ENCODE measurements at regions not wholly inside any gene's neighbourhood (a gene's known extent, or its start where the extent isn't known, plus 50 kb on each side); places are given as distances from the start of the nearest gene placed in this dataset.

DNA sequence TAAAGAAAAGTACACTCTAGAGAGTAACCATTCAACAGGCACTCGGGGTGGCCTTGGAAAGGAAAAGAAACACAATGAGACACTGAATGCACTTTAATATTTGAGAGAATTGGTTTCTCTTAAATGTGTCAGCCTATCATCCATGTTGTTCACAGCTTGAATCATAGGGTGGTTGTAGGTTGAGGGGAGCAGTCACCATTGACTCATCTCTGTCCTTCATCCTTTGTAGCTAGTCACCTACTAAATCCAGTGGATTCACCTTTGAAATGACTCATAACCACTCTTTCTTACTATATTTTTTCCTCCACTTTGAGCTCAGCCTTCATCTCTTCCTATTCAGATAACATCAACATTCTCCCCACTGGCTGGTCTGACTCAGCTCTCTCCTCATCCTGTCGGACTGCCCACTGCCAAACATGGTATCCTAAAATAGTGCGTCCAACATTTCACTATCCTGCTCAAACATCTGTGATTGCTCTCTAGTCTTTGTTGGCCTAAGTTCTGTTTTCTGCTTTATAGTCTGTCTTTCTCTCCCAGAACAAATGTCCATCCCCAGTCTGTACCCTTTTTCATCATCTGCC lies 182.7 kb upstream of the GADL1 start:
- no peaks in the 10 kb centered on the region for H3K79me1 ChIP-seq (ENCODE audit: insufficient read depth, low read depth, low read length, poor library complexity, severe bottlenecking)
- Mint-ChIP-seq H3K27ac (no peak overlapping the region), H3K4me1 (peaks cover 7 to 13% of the 10 kb centered on the region in 2 experiments; a peak in 3 of 4 replicates), H3K9me3 (peaks cover 0 to 2% of the 10 kb centered on the region in 2 experiments; a peak in 3 of 5 replicates), H3K36me3 (ENCODE audit: insufficient read depth in 1 of 3, low read depth in 3 of 3) (0 out of 7 replicates have a peak, but pooled peaks cover 0 to 4% (median 0%) of the 10 kb centered on the region in 3 experiments), H3K27me3 (ENCODE audit: low read depth) (no peaks in the 10 kb centered on the region; the same call in 1 of the 2 replicates), H3K4me3 (no peak overlapping the region)
- H3K4me1 ChIP-seq (ENCODE audit: insufficient read depth, low read length) = peaks cover 2% of the 10 kb centered on the region; the same call in 1 of the 2 replicates
- TF ChIP-seq, protein P1, sequence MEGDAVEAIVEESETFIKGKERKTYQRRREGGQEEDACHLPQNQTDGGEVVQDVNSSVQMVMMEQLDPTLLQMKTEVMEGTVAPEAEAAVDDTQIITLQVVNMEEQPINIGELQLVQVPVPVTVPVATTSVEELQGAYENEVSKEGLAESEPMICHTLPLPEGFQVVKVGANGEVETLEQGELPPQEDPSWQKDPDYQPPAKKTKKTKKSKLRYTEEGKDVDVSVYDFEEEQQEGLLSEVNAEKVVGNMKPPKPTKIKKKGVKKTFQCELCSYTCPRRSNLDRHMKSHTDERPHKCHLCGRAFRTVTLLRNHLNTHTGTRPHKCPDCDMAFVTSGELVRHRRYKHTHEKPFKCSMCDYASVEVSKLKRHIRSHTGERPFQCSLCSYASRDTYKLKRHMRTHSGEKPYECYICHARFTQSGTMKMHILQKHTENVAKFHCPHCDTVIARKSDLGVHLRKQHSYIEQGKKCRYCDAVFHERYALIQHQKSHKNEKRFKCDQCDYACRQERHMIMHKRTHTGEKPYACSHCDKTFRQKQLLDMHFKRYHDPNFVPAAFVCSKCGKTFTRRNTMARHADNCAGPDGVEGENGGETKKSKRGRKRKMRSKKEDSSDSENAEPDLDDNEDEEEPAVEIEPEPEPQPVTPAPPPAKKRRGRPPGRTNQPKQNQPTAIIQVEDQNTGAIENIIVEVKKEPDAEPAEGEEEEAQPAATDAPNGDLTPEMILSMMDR (conservative IDR thresholded peaks at IDR 0.05) = no peak
- no peak overlapping the region for H3K27ac ChIP-seq (ENCODE audit: insufficient read length, low read depth, low read length)
- no peak overlapping the region for H2BK120ac ChIP-seq (ENCODE audit: low read depth, low read length, poor library complexity, severe bottlenecking)
- H2BK20ac ChIP-seq (ENCODE audit: low read depth, low read length, poor library complexity, severe bottlenecking) = no peak overlapping the region
- no peaks in the 10 kb centered on the region for H4K20me1 ChIP-seq (ENCODE audit: control insufficient read depth, insufficient read depth, insufficient read length)
- H2BK5ac ChIP-seq (ENCODE audit: insufficient read length, low read length) = no peak overlapping the region
- WGBS (ENCODE audit: extremely low coverage, insufficient read length, low lambda C conversion rate) = no CpG with 5 or more reads among the region's 3 CpGs
- H3K56ac ChIP-seq (ENCODE audit: insufficient read length, low read depth, low read length) = no peak overlapping the region
- H3T11ph ChIP-seq (ENCODE audit: low read length) = no peak overlapping the region
- no peak overlapping the region for H2BK15ac ChIP-seq (ENCODE audit: low read depth, low read length)
- no peak overlapping the region for H3K14ac ChIP-seq (ENCODE audit: insufficient read depth, low read length)
- H3K79me2 ChIP-seq (ENCODE audit: insufficient read depth, low read length) = no peaks in the 10 kb centered on the region
- no peaks in the 10 kb centered on the region for H3K23me2 ChIP-seq (ENCODE audit: insufficient read length, low read depth, low read length, poor library complexity, severe bottlenecking)
- no peak overlapping the region for H2BK12ac ChIP-seq (ENCODE audit: insufficient read length, low read depth, low read length)
- H3K27me3 ChIP-seq (ENCODE audit: insufficient read depth, low read length) = no peaks in the 10 kb centered on the region
- H4K91ac ChIP-seq (ENCODE audit: insufficient read length, low read depth, low read length) = no peak overlapping the region
- no peak overlapping the region for H3K23ac ChIP-seq (ENCODE audit: insufficient read length, low read depth, low read length)
- H2AK5ac ChIP-seq (ENCODE audit: insufficient read length, low read length) = no peak overlapping the region
- no peak overlapping the region for H3K4me2 ChIP-seq (ENCODE audit: insufficient read depth, insufficient read length, low read length)
- H4K5ac ChIP-seq (ENCODE audit: insufficient read length, low read depth, low read length) = no peak overlapping the region
- no peaks in the 10 kb centered on the region for H3K9me3 ChIP-seq (ENCODE audit: control insufficient read depth, low read depth, low read length)
- no peak overlapping the region for H3K18ac ChIP-seq (ENCODE audit: insufficient read length, low read depth, low read length)
- no peak for DNase-seq
- no peak overlapping the region for H3K9ac ChIP-seq (ENCODE audit: extremely low read depth, insufficient read length, low read length)
- H2AFZ ChIP-seq (ENCODE audit: low read length) = no peak overlapping the region
- no peak overlapping the region for H4K8ac ChIP-seq (replicated peaks; ENCODE audit: insufficient read length, low read depth, low read length)
- H3K4ac ChIP-seq (ENCODE audit: low read depth, low read length) = no peak overlapping the region
